ENCODE measurements at regions not wholly inside any gene's neighbourhood (a gene's known extent, or its start where the extent isn't known, plus 50 kb on each side); places are given as distances from the start of the nearest gene placed in this dataset.

DNA sequence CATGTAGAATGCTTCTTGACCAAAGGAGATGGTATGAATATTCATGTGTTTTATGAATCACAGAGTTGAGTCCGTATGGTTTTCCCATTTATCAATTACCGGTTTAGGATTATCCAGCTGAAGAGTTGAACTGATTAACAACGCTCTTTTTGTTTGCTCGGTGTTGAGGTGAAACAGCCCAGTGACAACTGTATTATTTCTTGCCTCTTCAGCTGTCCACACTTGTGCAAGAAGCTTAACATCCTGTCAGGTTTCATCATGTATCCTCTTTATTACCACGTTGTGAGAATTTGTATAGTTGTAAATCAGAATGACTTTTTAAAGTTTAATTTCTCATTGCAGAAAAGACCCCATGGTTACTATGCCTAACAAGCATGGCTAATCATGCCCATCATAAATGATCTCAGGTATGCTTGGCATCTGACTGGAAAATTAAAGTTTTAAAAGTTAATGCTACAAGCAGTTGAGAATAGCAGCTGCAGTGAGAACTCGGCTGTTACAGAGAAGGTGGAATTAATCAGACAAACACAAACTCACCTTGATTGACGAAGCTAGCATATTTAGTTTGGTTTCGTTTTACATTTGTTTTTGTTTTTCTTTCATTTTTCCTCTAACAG is 563.2 kb upstream of the ADGRL2 start:
- H3K36me3 ChIP-seq (ENCODE audit: insufficient read depth, low read length), result no peaks in the 10 kb centered on the region
- H3K9me3 ChIP-seq (ENCODE audit: low read length), result no peaks in the 10 kb centered on the region
- H3K4me3 ChIP-seq (ENCODE audit: low read length), result no peak overlapping the region
- H3F3A ChIP-seq (ENCODE audit: insufficient read depth, low read length, poor library complexity, severe bottlenecking), result no peaks in the 10 kb centered on the region
- no peaks in the 10 kb centered on the region for H3K27me3 ChIP-seq (ENCODE audit: insufficient read depth, low read depth, low read length)
- no peak overlapping the region for H3K9ac ChIP-seq (ENCODE audit: low read length)
- H3K9me2 ChIP-seq (ENCODE audit: insufficient read depth, low read length), result no peaks in the 10 kb centered on the region
- H3K79me2 ChIP-seq (replicated peaks; ENCODE audit: insufficient read depth, low read length), result no peaks in the 10 kb centered on the region
- H3K4me2 ChIP-seq (ENCODE audit: low read length), result peak overlapping the region; percentile 5
- H2AFZ ChIP-seq (ENCODE audit: low read depth, low read length), result no peak overlapping the region
- TF ChIP-seq, protein P1, sequence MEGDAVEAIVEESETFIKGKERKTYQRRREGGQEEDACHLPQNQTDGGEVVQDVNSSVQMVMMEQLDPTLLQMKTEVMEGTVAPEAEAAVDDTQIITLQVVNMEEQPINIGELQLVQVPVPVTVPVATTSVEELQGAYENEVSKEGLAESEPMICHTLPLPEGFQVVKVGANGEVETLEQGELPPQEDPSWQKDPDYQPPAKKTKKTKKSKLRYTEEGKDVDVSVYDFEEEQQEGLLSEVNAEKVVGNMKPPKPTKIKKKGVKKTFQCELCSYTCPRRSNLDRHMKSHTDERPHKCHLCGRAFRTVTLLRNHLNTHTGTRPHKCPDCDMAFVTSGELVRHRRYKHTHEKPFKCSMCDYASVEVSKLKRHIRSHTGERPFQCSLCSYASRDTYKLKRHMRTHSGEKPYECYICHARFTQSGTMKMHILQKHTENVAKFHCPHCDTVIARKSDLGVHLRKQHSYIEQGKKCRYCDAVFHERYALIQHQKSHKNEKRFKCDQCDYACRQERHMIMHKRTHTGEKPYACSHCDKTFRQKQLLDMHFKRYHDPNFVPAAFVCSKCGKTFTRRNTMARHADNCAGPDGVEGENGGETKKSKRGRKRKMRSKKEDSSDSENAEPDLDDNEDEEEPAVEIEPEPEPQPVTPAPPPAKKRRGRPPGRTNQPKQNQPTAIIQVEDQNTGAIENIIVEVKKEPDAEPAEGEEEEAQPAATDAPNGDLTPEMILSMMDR (IDR thresholded peaks at IDR 0.05; ENCODE audit: poor library complexity, severe bottlenecking), result no peak
- TF ChIP-seq, protein P2, sequence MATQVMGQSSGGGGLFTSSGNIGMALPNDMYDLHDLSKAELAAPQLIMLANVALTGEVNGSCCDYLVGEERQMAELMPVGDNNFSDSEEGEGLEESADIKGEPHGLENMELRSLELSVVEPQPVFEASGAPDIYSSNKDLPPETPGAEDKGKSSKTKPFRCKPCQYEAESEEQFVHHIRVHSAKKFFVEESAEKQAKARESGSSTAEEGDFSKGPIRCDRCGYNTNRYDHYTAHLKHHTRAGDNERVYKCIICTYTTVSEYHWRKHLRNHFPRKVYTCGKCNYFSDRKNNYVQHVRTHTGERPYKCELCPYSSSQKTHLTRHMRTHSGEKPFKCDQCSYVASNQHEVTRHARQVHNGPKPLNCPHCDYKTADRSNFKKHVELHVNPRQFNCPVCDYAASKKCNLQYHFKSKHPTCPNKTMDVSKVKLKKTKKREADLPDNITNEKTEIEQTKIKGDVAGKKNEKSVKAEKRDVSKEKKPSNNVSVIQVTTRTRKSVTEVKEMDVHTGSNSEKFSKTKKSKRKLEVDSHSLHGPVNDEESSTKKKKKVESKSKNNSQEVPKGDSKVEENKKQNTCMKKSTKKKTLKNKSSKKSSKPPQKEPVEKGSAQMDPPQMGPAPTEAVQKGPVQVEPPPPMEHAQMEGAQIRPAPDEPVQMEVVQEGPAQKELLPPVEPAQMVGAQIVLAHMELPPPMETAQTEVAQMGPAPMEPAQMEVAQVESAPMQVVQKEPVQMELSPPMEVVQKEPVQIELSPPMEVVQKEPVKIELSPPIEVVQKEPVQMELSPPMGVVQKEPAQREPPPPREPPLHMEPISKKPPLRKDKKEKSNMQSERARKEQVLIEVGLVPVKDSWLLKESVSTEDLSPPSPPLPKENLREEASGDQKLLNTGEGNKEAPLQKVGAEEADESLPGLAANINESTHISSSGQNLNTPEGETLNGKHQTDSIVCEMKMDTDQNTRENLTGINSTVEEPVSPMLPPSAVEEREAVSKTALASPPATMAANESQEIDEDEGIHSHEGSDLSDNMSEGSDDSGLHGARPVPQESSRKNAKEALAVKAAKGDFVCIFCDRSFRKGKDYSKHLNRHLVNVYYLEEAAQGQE (IDR thresholded peaks at IDR 0.05; ENCODE audit: borderline replicate concordance), result no peak
- TF ChIP-seq RAD21 (conservative IDR thresholded peaks at IDR 0.05) (no peak), SMC3 (conservative IDR thresholded peaks at IDR 0.05; ENCODE audit: poor library complexity) (no peak), EP300 (conservative IDR thresholded peaks at IDR 0.05; ENCODE audit: poor library complexity, severe bottlenecking) (no peak), MXI1 (conservative IDR thresholded peaks at IDR 0.05; ENCODE audit: poor library complexity, severe bottlenecking) (no peak)
- H4K20me1 ChIP-seq (ENCODE audit: insufficient read depth), result no peaks in the 10 kb centered on the region
- H3K27ac ChIP-seq (ENCODE audit: low read length), result no peak overlapping the region

- Histone ChIP-seq H3K4me2 (ENCODE audit: low read length) (no peak overlapping the region), H3K36me3 (ENCODE audit: insufficient read depth, low read length) (no peaks in the 10 kb centered on the region), H4K20me1 (ENCODE audit: insufficient read depth) (no peaks in the 10 kb centered on the region), H3K4me3 (ENCODE audit: low read length) (no peak overlapping the region), H3K9me2 (ENCODE audit: insufficient read depth, low read length) (no peaks in the 10 kb centered on the region), H2AFZ (ENCODE audit: low read depth, low read length) (no peak overlapping the region), H3K27ac (ENCODE audit: low read length) (no peak overlapping the region), H3F3A (ENCODE audit: insufficient read depth, low read length, poor library complexity, severe bottlenecking) (no peaks in the 10 kb centered on the region), H3K9ac (ENCODE audit: low read length) (no peak overlapping the region), H3K9me3 (ENCODE audit: low read length) (no peaks in the 10 kb centered on the region), H3K79me2 (replicated peaks; ENCODE audit: insufficient read depth, low read length) (no peaks in the 10 kb centered on the region), H3K27me3 (ENCODE audit: insufficient read depth, low read depth, low read length) (no peaks in the 10 kb centered on the region)
- TF ChIP-seq MXI1 (conservative IDR thresholded peaks at IDR 0.05; ENCODE audit: poor library complexity, severe bottlenecking) (no peak), TAF1 (IDR thresholded peaks at IDR 0.05; ENCODE audit: low read depth) (no peak), RAD21 (conservative IDR thresholded peaks at IDR 0.05) (no peak), POLR2AphosphoS5 (IDR thresholded peaks at IDR 0.05) (no peak)
- TF ChIP-seq, protein P2 (IDR thresholded peaks at IDR 0.05; ENCODE audit: borderline replicate concordance), result no peak
Observed at GRCh38 chr1:81234237-81234636, 566.5 kb upstream of the ADGRL2 start.

All from neural cell (in vitro differentiated cells).